Testis (tissue), 2 donors: ENCODE measurements at regions not wholly inside any gene's neighbourhood (a gene's known extent, or its start where the extent isn't known, plus 50 kb on each side); places are given as distances from the start of the nearest gene placed in this dataset.

ENCODE experiments used
- CTCF ChIP-seq, 3 experiments: fragments of 450-650 bp in 2 of 3; fragments of 200-600 bp in 1 of 3; sonication (generic) in 1 of 3; IDR thresholded peaks; one replicate each; pipeline ENCODE4 v1.5.1; 2016 to 2019; ENCODE audit warnings: antibody characterized with exemption in 3 of 3, mild to moderate bottlenecking in 2 of 3, moderate library complexity in 1 of 3
- POLR2A ChIP-seq: fragments of 450-650 bp; IDR thresholded peaks from one replicate; pipeline ENCODE4 v1.6.1; 2017; ENCODE audit warnings: antibody characterized with exemption, mild to moderate bottlenecking, moderate library complexity

DNA sequence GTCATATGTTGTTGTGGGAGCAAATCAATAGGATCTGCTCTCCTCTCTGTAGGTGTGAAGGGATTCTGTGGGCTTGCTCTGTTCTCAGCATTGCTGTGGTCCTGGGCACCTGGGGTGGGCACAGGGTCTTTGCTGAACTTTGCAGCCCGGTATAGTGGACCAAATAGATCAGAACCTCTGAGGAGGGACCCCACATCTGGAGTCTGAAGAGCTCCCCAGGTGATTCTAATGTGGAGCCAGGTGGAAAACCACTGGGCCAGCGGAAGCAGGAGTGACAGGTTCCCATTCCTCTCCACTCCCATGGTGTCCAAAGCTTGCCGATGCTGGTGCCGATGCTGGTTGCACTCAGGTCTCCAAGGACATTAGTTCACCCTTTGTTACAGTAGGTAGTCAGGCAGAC, 257.2 kb downstream of the GLRX3 start:
- no peak for TF ChIP-seq CTCF (IDR thresholded peaks at IDR 0.05)
- no peak for TF ChIP-seq POLR2A
